Daoy (cell line): ENCODE measurements at regions not wholly inside any gene's neighbourhood (a gene's known extent, or its start where the extent isn't known, plus 50 kb on each side); places are given as distances from the start of the nearest gene placed in this dataset.
"Not testable (repeated sequence)": the region's sequence is repeated elsewhere in the genome, so short reads cannot be mapped to it uniquely, and the experiment has no call there.

Experiments used
- DNase-seq: peaks from one replicate; pipeline ENCODE4 v3.0.0-alpha.2; 2015; ENCODE audit warnings: low read depth

DNA sequence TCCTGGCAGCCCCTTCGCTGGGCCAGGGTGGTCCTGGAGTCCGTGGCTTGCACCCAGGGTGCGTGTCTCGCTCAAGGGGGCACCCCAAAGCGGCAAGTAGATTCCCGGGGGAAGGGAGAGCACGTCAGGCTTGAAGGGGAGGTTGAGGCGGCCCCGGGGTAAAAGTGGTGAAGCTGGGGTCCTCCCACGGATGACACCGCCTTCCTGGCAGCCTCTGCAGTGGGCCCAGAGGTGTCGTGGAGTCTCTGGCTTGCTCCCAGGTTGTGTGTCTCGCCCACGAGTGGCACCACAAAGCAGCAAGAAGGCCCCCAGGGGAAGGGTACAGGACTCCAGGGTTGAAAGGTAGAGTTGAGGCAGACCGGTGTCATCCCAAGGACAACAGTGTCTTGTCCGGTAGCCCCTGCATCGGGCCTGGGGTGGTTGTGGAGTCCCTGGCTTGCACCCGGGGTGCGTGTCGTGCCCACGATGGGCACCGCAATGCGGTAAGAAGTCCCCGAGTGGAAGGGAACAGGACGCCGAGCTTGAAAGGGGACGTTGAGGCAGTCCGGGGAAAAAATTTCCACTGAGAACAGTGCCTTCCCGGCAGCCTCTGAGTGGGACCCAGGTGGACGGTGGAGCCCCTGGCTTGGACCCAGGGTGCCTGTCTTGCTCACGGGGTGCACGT, 158.0 kb upstream of the ALG10B start:
- no peak for DNase-seq

DNA sequence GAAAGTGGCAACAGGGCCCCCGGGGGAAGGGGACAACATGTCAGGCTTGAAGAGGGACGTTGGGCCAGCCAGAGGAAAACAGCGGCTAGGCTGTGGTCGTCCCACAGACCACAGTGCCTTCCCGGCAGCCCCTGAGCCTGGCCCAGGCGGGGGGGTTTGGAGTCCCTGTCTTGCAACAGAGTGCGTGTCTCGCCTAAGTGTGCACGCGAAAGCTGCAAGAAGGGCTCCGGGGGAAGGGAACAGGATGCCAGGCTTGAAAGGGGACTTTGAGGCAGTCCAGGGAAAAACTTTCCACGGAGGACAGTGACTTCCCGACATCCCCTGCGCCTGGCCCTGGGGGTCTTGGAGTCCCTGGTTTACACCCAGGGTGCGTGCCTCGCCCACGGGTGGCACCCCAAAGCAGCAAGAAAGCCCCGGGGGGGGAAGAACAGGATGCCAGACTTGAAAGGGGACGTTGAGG, 157.5 kb upstream of the ALG10B start:
- DNase-seq: no peak

GRCh38 chr12:38159591-38160317, 156.8 kb upstream of the ALG10B start:
- DNase-seq: no peak

GRCh38 chr12:38160318-38161122, 156.1 kb upstream of the ALG10B start:
- no peak for DNase-seq

GRCh38 chr12:38161123-38162000, 155.2 kb upstream of the ALG10B start:
- no peak for DNase-seq

- no peak for DNase-seq
Observed at GRCh38 chr12:38162013-38162412, 154.6 kb upstream of the ALG10B start.

DNA sequence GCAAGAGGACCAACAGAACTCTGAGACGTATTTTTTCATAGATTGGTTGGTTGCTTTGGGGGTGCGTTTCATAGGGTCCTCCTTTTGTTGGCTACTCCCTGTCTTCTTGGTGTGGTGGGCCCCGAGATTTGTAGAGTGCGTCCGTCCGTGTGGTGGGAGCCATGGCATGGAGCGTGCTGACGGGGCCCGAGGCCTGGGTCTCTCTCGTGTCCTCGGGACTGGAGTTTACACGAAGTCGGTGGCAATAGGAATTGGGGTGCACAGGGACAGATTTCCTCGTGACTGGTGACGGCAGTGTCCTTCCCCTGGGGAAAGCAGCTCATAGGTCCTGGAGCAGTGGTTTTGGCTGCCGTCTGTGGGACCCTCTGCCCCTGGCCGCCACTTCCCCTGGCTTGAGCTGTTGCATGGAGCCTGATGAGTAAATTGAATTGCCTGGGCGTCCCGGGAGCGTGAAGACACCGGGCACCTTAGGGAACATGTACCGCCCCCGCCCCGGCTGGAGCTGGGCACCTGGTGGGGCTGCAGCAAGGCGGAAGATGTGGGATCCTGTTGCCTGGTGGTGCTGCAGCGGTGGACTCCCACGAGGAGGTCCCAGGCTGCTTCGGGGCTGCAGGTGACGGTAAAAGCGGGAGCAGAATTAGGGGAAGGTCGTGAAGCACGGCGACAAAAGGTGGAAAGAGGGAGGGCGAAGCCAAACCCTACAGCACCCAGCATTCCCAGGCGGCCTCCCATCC, 153.7 kb upstream of the ALG10B start:
- DNase-seq: no peak

DNA sequence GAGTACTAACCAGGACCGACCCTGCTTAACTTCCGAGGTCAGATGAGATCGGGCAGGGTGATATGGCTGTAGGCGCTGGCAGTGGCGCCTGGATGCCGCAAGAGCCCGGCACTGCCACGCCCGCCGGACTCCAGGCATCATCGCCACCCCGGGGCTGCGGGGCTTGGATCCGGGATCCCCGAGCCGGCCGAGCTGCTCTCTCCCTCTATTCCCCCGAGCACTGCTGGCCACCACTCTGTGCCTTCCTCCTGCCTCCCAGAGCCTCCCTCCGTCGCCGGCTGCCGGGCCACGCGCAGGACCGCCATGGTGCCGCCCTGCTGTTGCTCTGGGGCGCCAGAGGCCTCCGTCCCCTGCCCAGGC, 153.2 kb upstream of the ALG10B start:
- no peak for DNase-seq

DNA sequence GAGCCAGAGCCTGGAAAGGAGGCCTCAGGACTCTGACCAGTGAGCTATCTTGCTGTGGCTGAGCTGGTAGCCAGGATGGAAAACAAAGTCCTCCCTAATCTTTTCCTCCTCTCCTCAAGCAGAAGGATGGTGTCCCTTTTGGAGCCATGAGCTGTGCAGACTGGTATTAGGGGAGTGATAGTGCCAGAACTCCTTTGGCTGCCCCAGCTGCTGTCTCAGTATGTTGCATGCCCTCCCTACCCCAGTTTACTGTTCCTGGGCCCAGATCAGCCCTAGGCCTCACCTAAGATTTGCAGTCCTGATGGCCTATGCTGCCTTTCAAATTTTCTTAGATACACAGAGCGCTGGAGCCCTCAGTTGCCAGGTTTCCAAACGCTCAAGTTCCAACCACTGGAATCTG, 150.3 kb upstream of the ALG10B start:
- no peak for DNase-seq

- DNase-seq: no peak
Observed at GRCh38 chr12:38175538-38175937, 141.0 kb upstream of the ALG10B start.

GRCh38 chr12:38183617-38184016, 133.0 kb upstream of the ALG10B start:
- DNase-seq: not testable (repeated sequence)

GRCh38 chr12:38197286-38197685, 119.3 kb upstream of the ALG10B start:
- DNase-seq: not testable (repeated sequence)

DNA sequence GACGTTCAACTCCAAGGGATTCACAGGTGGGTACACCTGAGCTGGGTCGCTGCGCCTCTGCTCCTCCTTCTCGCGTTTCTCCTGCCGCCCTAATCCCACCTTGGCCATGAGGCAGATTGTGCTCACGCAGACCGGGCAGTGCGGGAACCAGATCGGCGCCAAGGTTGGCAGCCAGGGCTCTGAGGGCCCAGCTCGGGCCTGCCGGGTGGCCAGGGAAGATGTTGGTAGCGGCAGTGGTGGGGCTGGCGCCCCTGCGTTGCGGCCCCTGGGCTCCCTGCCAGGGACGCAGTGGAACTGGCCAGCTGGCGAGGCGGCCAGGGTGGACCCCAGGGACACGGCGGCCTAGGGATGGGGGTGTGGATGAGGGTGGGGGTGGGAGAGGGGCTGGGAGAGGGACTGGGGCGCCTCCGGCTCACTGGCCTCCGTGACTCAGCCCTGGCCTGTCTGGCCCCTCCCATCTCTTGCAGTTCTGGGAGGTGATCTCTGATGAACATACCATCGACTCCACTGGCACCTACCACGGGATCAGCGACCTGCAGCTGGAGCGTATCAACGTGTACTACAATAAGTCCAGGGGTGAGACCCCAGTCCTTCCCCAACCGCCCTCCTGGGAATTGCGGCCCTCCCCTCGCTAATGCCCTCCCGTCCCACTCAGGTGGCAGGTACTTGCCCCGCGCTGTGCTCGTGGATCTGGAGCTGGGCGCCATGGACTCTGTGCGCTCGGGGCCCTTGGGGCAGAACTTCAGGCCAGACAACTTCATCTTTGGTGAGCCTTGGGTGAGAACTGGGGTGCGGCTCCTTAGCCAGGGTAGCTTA, 114.9 kb upstream of the ALG10B start:
- DNase-seq: no peak

GRCh38 chr12:38204831-38205230, 111.7 kb upstream of the ALG10B start:
- DNase-seq: no peak

DNA sequence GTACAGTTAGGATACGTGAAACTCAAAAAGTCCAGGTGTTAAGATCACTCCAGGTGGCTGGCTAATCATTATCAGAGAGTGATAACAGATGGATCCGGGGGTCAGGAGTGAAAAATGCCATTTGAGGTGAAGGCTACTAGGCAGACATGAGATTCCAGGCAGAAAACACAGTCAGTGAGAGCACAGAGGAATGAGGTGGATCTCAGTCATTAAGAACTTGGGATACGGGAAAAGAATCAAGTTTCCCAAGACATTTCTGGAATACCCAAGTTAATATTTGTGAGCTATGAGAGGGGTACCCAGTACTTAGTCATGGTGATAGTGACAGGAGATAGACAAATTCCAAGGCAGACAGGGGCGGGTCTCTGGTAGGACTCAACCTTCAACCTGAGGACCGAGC, 94.6 kb upstream of the ALG10B start:
- DNase-seq: no peak

- not testable (repeated sequence) for DNase-seq
Observed at GRCh38 chr12:38238328-38238727, 78.2 kb upstream of the ALG10B start.

- no peak for DNase-seq
Observed at GRCh38 chr12:38253778-38254177, 62.8 kb upstream of the ALG10B start.

- no peak for DNase-seq
Observed at GRCh38 chr12:38258411-38258810, 58.2 kb upstream of the ALG10B start.
